DMS114 treated with DMSO at 0.1 percent for 48 hours (cell line): ENCODE measurements at regions not wholly inside any gene's neighbourhood (a gene's known extent, or its start where the extent isn't known, plus 50 kb on each side); places are given as distances from the start of the nearest gene placed in this dataset.
"Not testable (repeated sequence)": the region's sequence is repeated elsewhere in the genome, so short reads cannot be mapped to it uniquely, and the experiment has no call there.

Experiments used
- DNase-seq: peaks from one replicate; lab custom pipeline; 2025; ENCODE audit not compliant: unreplicated experiment; lab: John Stamatoyannopoulos, UW

DNA sequence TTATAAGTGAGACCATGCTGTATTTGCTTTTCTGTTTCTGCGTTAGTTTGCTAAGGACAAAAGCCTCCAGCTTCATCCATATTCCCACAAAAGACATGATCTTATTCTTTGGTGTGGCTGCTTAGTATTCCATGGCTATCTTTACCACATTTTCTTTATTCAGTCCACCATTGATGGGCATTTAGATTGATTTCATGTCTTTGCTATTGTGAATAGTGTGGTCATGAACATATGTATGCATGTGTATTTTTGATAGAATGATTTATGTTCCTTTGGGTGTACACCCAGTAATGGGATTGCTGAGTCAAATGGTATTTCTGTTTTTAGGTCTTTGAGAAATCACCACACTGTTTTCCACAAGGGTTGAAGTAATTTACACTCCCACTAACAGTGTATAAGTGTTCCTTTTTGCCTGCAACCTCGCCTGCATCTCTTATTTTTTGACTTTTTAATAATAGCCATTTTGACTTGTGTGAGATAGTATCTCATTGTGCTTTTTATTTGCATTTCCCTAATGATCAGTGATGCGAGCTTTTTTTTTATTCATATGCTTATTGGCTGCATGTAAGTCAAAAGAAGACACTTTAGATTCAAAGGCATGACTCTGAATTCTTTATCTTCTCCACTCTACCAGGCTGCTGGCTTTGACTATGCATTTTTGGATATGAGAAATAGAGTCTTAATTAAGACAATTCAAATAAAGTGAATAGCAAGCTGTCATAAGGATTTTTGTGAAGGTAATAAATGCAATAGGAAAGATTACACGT is 183.3 kb upstream of the SYNPR start:
- DNase-seq = no peak

GRCh38 chr3:63096248-63097058 is 181.7 kb upstream of the SYNPR start:
- no peak for DNase-seq

GRCh38 chr3:63097396-63097795 is 180.7 kb upstream of the SYNPR start:
- no peak for DNase-seq

- no peak for DNase-seq
Measured at GRCh38 chr3:63116922-63117321, 161.2 kb upstream of the SYNPR start.

- DNase-seq = no peak
Measured at GRCh38 chr3:63124090-63124489, 154.0 kb upstream of the SYNPR start.

DNA sequence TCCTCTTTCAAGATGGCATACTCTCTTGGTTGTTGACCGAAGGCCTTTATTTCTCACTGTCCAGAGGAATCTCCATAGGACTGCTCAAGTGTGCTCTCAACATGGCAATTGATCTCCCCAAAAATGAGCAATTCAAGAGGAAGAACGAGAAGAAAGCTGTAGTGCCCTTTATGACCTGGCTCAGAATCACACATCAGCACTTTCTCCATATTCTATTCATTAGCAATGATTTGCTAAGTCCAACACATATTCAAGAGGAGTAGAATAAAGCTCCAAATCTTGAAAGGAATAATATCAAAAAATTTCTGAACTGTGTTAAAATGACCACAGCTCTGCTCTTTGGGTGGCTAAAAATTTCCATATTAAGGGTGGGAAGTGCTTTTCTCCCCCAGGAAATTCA is 151.6 kb upstream of the SYNPR start:
- DNase-seq = no peak

DNA sequence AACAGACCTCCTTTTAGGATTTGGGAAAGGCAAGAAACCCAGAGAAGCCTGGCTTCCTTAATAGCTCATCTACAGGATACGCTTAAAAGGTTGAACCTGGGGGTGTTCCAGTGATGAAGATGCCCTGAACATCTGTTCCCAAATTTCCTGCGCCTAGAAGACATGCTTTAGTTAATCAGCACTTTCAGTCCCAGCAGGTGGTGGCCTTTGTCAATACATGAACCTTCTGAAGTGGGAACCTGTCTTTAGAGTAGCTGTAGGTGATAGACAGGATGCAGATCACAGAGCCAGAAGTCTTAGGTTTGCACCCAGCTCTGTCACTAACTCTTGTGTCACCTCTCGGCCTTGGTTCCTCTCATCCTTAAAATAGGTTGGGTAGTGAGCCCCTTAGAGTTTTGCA is 149.7 kb upstream of the SYNPR start:
- no peak for DNase-seq

GRCh38 chr3:63130625-63131024 is 147.5 kb upstream of the SYNPR start:
- no peak for DNase-seq

DNA sequence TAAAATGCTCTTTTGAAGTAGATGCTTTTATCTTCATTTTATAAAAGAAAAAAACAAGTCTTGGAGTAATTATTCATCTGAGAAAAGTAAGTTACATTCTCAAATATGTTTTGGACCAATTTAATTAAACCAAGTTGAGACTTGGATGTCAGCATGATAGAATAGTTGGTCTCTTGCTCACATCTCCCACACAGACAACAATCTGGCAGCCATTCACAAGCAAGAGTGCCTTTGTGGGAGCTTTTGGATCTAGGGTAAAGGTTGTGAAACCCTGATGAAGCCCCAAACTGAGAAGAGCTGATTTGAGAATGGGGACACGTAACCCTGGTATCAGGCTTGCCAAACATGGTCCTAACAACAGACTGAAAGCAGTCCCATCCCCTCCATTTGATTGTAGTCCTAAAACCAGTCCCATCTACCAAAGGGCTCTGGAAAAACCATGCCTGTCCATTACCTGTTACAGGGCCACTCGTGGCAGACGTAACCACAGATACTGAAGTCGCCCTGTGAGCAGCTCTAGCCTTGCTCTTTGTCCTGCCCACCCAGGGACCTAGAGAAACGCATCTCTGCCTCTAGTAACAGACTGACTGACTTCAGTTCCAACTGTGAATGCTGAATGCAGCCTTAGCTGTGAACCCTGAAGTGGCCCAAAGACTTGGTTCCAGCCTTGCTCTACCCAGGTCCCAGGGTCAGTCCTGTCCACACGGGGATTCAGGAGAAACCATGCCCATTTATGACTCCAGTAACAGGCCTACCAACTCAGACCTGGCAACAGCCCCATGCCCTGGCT is 145.5 kb upstream of the SYNPR start:
- no peak for DNase-seq

DNA sequence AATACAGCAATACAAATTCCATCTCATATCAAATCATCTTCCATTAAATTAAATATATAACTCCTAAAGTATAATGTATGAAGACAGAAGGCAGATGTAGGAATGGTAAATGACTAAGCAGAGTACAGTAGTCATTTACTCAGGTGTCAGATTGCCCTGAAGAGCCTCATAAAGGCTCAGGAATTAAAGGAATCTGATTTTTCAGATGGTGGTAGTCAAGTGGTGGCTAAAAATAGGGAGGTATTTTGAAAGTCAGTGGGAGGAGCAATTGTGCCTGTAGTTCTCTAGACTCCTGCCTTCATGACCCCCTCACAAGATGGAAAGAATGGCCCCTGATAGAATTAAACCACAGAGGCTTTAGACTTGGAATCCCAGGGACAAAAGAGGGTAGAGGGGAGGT is 142.7 kb upstream of the SYNPR start:
- no peak for DNase-seq

DNA sequence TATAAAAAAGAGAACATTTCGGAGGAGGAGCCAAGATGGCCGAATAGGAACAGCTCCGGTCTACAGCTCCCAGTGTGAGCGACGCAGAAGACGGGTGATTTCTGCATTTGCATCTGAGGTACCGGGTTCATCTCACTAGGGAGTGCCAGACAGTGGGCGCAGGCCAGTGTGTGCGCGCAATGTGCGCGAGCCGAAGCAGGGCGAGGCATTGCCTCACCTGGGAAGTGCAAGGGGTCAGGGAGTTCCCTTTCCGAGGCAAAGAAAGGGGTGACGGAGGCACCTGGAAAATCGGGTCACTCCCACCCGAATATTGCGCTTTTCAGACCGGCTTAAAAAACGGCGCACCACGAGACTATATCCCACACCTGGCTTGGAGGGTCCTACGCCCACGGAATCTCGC is 141.9 kb upstream of the SYNPR start:
- DNase-seq = not testable (repeated sequence)

GRCh38 chr3:63142681-63143080 is 135.4 kb upstream of the SYNPR start:
- no peak for DNase-seq

GRCh38 chr3:63146154-63146553 is 132.0 kb upstream of the SYNPR start:
- no peak for DNase-seq

DNA sequence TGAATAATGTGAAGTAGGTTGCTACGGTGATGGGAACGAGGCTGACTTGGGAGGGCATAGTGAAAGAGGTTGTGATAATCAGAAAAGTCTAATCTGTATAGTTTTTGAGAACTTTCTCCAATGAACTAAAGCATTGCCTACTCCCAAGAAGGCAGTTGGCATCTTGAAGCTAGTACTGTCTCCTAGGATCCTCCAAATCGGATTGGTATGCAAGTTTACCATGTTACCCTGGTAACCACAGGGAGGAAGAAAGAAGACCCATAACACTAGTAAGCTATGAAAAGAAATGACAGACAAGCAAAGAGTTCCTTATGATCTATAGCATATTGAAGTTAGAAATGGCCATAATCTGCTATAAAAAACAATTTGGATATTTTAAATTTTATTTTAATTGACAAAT is 127.2 kb upstream of the SYNPR start:
- no peak for DNase-seq

DNA sequence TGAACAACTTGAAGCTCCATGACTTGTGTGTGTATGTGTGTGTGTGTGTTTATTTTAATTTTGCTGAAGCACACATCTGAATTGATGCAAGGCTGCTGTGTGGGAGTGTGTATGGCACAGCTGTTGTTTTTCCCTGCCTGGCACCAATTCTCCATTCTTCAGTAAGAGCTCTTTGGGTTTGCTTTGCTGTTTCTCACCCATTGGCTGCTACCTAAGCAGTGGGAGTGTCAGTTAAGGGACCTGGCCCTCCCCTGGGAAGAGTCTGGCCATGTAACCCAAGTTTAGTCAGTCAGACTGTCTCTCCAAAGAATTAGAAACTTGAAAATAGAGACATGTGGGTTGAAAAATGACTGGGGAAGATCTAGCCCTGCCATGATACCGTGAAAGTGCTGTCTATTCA is 126.2 kb upstream of the SYNPR start:
- DNase-seq = no peak

DNA sequence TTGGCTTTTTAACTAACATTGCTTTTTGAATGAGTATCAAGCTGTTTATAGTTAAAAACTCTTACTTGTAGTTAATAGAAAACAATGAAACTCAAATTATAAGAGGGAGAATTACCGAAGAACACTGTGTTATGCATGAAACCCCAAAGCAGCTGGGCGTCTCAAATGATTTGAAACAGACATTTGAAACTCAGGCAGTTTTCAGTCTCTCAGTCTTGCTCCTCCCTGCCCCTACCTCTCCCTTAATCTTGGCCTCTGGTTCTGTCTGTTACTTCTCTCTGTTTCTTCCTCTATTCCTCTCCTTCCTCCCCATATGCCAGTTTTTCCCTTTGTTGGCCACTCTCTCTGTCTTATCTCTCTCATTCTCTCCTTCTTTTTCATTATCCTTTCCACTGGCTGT is 118.3 kb upstream of the SYNPR start:
- no peak for DNase-seq

DNA sequence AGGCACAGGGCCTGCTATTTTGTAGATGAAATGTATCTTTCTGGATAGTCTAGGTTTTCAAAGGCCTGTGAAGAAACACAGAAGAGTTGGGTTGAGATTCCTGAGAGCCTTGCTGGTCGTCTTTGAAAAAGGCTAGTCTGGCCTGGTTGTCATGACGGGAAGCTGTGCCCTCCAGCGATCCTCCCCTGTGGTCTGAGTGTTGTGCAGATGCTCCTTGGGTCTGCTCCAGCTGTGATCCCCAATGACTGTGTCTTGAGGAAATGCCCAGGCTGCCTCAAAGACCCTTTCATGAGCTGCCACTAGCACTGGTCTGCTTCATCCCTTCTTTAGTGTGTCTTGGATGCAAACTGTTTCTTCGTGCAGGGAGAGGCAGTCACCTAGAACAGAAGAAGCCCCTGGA is 111.0 kb upstream of the SYNPR start:
- no peak for DNase-seq

DNA sequence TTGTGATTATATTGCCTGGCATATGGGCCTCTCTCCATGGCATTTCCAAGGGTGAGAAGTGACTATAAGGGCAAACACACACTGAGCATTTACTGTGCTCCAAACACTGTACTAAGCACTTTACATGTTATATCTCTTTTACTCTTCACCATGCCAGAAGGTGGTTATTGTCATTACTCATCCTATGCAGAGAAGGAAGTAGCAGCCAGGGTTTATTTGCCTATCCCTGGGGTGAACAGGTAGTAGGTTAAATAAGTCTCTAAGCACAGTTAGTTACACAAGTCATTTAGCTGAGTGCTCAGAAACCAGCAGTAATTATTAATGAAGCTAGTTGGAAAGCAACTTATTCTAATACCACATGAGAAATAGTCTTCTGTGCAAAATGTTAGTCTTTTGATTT is 109.9 kb upstream of the SYNPR start:
- DNase-seq = no peak

DNA sequence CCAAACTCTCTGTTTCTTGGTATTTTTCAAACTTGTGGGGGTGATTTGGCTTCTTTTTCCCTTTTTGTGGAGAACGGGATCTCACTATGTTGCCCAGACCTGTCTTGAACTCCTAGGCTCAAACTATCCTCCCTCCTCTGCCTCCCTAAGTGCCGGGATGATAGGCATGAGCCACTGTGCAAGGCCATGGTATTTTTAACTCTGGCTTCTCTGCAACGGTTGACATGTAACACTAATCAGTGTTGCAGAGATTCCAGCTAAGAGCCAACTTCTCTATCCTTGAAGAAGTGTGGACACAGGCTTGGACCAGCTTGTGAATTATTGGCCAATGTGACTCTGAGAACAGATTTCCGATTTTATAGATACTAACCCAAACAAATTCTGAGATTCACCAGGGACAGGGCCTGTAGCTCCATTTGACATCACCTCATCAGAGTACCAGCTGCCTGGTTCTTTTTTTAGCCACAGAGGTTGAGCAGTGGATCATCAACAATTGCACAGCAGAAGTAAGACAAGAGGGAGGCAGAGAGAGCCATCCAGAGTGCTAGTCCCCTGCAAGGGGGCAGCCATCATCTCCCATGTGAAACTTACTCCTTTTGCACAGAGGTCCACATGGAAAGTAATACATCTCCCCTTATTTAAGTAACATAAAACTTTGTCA is 98.1 kb upstream of the SYNPR start:
- no peak for DNase-seq

DNA sequence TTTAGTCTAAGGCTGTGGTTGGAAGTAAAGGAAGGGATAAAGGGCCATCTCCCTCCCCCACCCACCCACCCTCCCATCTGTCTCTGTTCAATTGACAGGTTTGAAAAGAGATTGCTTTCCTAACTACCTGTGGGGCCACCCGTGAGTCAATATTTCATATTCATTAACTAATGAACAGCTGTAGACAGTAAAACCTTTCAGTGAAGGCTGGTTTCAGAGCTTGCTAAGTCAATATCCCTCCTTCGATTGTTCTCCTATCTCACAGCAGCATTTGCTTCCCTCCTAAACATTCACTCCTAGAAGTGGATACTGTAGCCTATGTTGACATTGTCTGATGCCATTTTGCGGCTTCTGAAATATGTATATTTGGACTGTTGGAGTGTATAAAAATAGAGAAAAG is 85.9 kb upstream of the SYNPR start:
- no peak for DNase-seq

GRCh38 chr3:63193647-63194046 is 84.5 kb upstream of the SYNPR start:
- peak; percentile 23 for DNase-seq
